Neural cell (in vitro differentiated cells): ENCODE measurements at regions not wholly inside any gene's neighbourhood (a gene's known extent, or its start where the extent isn't known, plus 50 kb on each side); places are given as distances from the start of the nearest gene placed in this dataset.

Experiments used
- H2AFZ ChIP-seq: fragments of 200-600, 300-800 bp; sonication (generic), shearing (Covaris generic); 2 replicates; pipeline ENCODE4 v1.6.0; 2014; ENCODE audit warnings: low read depth, mild to moderate bottlenecking, antibody characterized with exemption, low read length, moderate library complexity
- H3F3A ChIP-seq: fragments of 200-600 bp; shearing (Covaris generic); 2 replicates; pipeline ENCODE4 v1.6.1; 2016; ENCODE audit warnings: mild to moderate bottlenecking, moderate library complexity, mixed read lengths, antibody characterized with exemption, low read length; ENCODE audit not compliant: insufficient read depth, poor library complexity, severe bottlenecking
- H3K27ac ChIP-seq: fragments of 200-600, 300-800 bp; sonication (generic), shearing (Covaris generic); 2 replicates; pipeline ENCODE4 v1.5.1; 2014; ENCODE audit warnings: mild to moderate bottlenecking, low read length, moderate library complexity
- H3K27me3 ChIP-seq: fragments of 300-800, 200-600 bp; sonication (generic), shearing (Covaris generic); 2 replicates; pipeline ENCODE4 v1.6.0; 2014; ENCODE audit warnings: mild to moderate bottlenecking, low read depth, low read length, moderate library complexity; ENCODE audit not compliant: insufficient read depth
- H3K36me3 ChIP-seq: fragments of 300-800, 200-600 bp; sonication (generic), shearing (Covaris generic); 2 replicates; pipeline ENCODE4 v1.5.1; 2014; ENCODE audit warnings: mild to moderate bottlenecking, antibody characterized with exemption, low read length, moderate library complexity; ENCODE audit not compliant: insufficient read depth
- H3K4me2 ChIP-seq: fragments of 300-800, 200-600 bp; sonication (generic), shearing (Covaris generic); 2 replicates; pipeline ENCODE4 v1.6.0; 2014; ENCODE audit warnings: mild to moderate bottlenecking, low read length
- H3K4me3 ChIP-seq: fragments of 300-800, 200-600 bp; sonication (generic), shearing (Covaris generic); 2 replicates; pipeline ENCODE4 v1.5.1; 2014; ENCODE audit warnings: mild to moderate bottlenecking, low read length, moderate library complexity
- H3K79me2 ChIP-seq: fragments of 200-600 bp; shearing (Covaris generic); replicated peaks from 2 replicates; pipeline ENCODE4 v1.6.0; 2014; ENCODE audit warnings: mild to moderate bottlenecking, low read length, moderate library complexity; ENCODE audit not compliant: insufficient read depth
- H3K9ac ChIP-seq: fragments of 300-800, 200-600 bp; sonication (generic), shearing (Covaris generic); 2 replicates; pipeline ENCODE4 v1.6.1; 2016; ENCODE audit warnings: mild to moderate bottlenecking, low read length, mixed read lengths
- H3K9me2 ChIP-seq: fragments of 200-600 bp; shearing (Covaris generic); 2 replicates; pipeline ENCODE4 v1.6.1; 2016; ENCODE audit warnings: mild to moderate bottlenecking, low read length, mixed read lengths; ENCODE audit not compliant: insufficient read depth
- H3K9me3 ChIP-seq: fragments of 200-600, 300-800 bp; sonication (generic), shearing (Covaris generic); 2 replicates; pipeline ENCODE4 v1.6.1; 2016; ENCODE audit warnings: mild to moderate bottlenecking, mixed run types, low read length, moderate library complexity, mixed read lengths
- H4K20me1 ChIP-seq: fragments of 200-600 bp; shearing (Covaris generic); 2 replicates; pipeline ENCODE4 v1.6.1; 2016; ENCODE audit warnings: mild to moderate bottlenecking, mixed run types; ENCODE audit not compliant: insufficient read depth
- CTCF ChIP-seq: fragments of 450-650 bp; IDR thresholded peaks from 2 replicates; pipeline ENCODE4 v1.5.1; 2014; ENCODE audit warnings: antibody characterized with exemption, mild to moderate bottlenecking, moderate library complexity; ENCODE audit not compliant: poor library complexity, severe bottlenecking
- EP300 ChIP-seq: fragments of 450-650 bp; conservative IDR thresholded peaks from 2 replicates; pipeline ENCODE4 v1.6.1; 2014; ENCODE audit warnings: antibody characterized with exemption, mild to moderate bottlenecking, moderate library complexity; ENCODE audit not compliant: poor library complexity, severe bottlenecking
- EZH2 ChIP-seq: fragments of 200-600, 300-800 bp; shearing (Covaris generic), sonication (generic); IDR thresholded peaks from 2 replicates; pipeline ENCODE4 v1.6.1; 2014; ENCODE audit warnings: antibody characterized with exemption, low read length, borderline replicate concordance, mild to moderate bottlenecking; ENCODE audit not compliant: insufficient read depth, poor library complexity, severe bottlenecking
- MXI1 ChIP-seq: fragments of 450-650 bp; conservative IDR thresholded peaks from 2 replicates; pipeline ENCODE4 v1.6.1; 2014; ENCODE audit warnings: antibody characterized with exemption, mild to moderate bottlenecking; ENCODE audit not compliant: poor library complexity, severe bottlenecking
- POLR2AphosphoS5 ChIP-seq: IDR thresholded peaks from 2 replicates; pipeline ENCODE4 v1.6.1; 2012
- RAD21 ChIP-seq: fragments of 450-650 bp; conservative IDR thresholded peaks from 2 replicates; pipeline ENCODE4 v1.6.1; 2014; ENCODE audit warnings: antibody characterized with exemption, mild to moderate bottlenecking, moderate library complexity
- REST ChIP-seq: IDR thresholded peaks from 2 replicates; pipeline ENCODE4 v1.6.1; 2012; ENCODE audit warnings: borderline replicate concordance
- SMC3 ChIP-seq: fragments of 450-650 bp; conservative IDR thresholded peaks from 2 replicates; pipeline ENCODE4 v1.6.1; 2014; ENCODE audit warnings: antibody characterized with exemption, mild to moderate bottlenecking, moderate library complexity; ENCODE audit not compliant: poor library complexity
- TAF1 ChIP-seq: IDR thresholded peaks from 2 replicates; pipeline ENCODE4 v1.6.1; 2012; ENCODE audit warnings: low read depth

GRCh38 chr17:70375813-70376770 is 206.8 kb downstream of the KCNJ2 start:
- no peak overlapping the region for H3K4me3 ChIP-seq
- no peaks in the 10 kb centered on the region for H4K20me1 ChIP-seq
- no peak overlapping the region for H3K9ac ChIP-seq
- H3K4me2 ChIP-seq: no peak overlapping the region
- H3K79me2 ChIP-seq: no peaks in the 10 kb centered on the region
- TF ChIP-seq MXI1 (no peak), EZH2 (no peak), REST (no peak), RAD21 (no peak), POLR2AphosphoS5 (no peak), SMC3 (no peak), CTCF (no peak), TAF1 (no peak), EP300 (no peak)
- no peaks in the 10 kb centered on the region for H3K36me3 ChIP-seq
- H3K27ac ChIP-seq: no peak overlapping the region
- H3K9me2 ChIP-seq: no peaks in the 10 kb centered on the region
- H3F3A ChIP-seq: no peaks in the 10 kb centered on the region
- no peaks in the 10 kb centered on the region for H3K27me3 ChIP-seq
- H3K9me3 ChIP-seq: no peaks in the 10 kb centered on the region
- no peak overlapping the region for H2AFZ ChIP-seq

- Histone ChIP-seq H2AFZ (no peak overlapping the region), H3K27ac (no peak overlapping the region), H3F3A (no peaks in the 10 kb centered on the region), H3K36me3 (no peaks in the 10 kb centered on the region), H3K9me3 (no peaks in the 10 kb centered on the region), H3K27me3 (no peaks in the 10 kb centered on the region), H3K4me2 (no peak overlapping the region), H3K4me3 (no peak overlapping the region), H3K9ac (no peak overlapping the region), H4K20me1 (no peaks in the 10 kb centered on the region), H3K79me2 (no peaks in the 10 kb centered on the region), H3K9me2 (no peaks in the 10 kb centered on the region)
- TF ChIP-seq EZH2: no peak
- no peak for TF ChIP-seq REST
- no peak for TF ChIP-seq EP300
- TF ChIP-seq TAF1: no peak
- TF ChIP-seq CTCF: no peak
- TF ChIP-seq RAD21: no peak
- TF ChIP-seq SMC3: no peak
- TF ChIP-seq MXI1: no peak
- TF ChIP-seq POLR2AphosphoS5: no peak
Observed at GRCh38 chr17:70377654-70378053, 208.3 kb downstream of the KCNJ2 start.
